Bone marrow (tissue), 2 donors: ENCODE measurements at regions not wholly inside any gene's neighbourhood (a gene's known extent, or its start where the extent isn't known, plus 50 kb on each side); places are given as distances from the start of the nearest gene placed in this dataset.
A peak's percentile ranks its signal among the peaks of the same experiment; 100 is the strongest.
"Not testable (repeated sequence)": the region's sequence is repeated elsewhere in the genome, so short reads cannot be mapped to it uniquely, and the experiment has no call there.

ENCODE experiments used
- DNase-seq, 2 donors: peaks; one replicate each; lab custom pipeline; 2025; lab: John Stamatoyannopoulos, UW

- DNase-seq = not testable (repeated sequence)
These were observed 226.0 kb downstream of the TMEM121 start for GRCh38 chr14:105752420-105752819.

DNA sequence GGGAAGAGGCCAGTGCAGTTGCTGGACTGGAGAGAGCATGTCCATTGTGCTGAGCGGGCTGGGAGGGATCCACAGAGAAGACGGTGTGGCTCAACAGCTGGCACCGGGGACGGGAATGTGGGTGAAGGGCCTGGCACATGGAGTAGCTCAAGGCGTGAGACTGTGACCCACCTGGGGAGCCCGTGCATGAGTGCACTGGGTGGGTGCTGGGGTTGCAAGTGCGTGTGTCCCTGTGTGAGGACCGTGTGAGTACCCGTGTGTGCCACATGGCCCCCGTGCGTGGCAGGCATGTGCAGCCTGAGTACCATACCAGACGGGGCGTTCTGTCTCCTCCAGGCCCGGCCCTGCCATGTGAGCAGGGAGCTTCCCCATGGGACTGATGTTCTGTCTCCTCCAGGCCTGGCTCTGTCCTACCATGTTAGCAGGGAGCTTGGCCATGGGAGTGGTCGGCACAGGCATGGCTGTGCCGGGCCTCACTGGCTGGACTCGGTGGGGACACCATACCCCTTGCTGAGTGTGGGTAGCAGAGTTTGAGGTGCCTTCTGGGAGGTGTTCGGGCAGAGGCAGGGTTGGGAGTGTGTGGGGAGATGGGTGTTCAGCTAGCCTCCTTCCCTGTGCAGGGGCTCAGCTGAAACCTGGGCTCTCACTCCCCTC, 234.4 kb downstream of the TMEM121 start:
- DNase-seq = no peak

- not testable (repeated sequence) for DNase-seq
These were observed 235.0 kb downstream of the TMEM121 start for GRCh38 chr14:105761345-105761740.

GRCh38 chr14:105761842-105762241, 235.5 kb downstream of the TMEM121 start:
- no peak for DNase-seq

DNA sequence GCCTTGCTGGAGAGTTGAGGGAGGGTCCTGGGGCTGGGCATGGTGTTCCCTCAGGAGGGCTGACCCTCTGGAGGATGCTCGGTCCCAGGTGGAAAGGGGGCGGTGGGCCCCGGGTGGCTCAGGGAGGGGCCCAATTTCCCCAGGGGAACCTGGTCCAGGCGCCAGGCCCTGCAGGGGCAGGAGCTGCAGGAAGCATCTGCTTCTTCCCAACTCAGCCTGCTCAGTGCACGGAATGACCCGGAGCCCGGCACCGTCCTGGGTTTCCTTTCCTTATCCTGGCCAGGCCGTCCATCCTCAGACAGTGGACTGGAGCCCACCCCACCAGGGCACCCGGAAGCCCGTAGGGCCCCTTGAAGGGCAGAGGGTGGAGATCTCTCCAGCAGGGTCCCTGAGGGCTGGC, 235.9 kb downstream of the TMEM121 start:
- not testable (repeated sequence) for DNase-seq

- not testable (repeated sequence) for DNase-seq
These were observed 238.0 kb downstream of the TMEM121 start for GRCh38 chr14:105764254-105764901.

DNA sequence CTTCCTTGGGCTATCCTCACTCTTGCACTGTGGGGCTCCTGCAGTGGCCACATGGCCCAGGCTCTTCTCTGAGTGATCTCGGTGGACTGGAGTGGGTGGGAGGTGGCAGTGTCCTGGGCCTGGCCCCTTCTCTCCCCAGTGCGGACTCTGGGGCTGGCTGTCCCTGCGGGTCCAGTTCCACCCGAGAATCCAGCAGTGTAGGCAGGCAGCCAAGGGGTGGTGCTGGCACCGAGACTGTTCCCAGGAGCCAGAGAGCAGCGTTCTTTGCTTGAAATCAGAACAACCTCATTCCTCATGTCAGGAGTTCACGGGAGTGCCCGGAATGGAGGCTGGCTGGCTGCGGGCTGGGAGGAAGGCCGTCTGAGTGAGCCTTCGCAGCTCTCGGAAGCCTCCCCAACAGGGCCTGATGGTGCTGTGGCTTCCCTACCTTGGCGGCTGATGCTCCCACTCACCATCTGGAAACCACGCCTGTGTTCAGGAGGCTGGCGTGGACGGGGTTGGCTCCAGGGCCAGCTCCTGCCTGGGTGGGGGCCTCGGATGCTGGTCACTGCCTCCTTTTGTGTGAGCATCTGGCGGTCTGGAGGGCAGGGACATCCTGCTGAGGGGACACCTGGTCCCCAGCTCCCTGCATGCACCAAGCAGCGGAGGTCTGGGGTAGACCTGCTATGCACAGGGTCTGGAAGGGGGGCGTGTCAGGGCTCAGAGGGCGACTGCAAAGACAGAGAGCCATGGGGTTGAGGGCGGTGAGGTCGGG, 238.9 kb downstream of the TMEM121 start:
- DNase-seq = not testable (repeated sequence)

DNA sequence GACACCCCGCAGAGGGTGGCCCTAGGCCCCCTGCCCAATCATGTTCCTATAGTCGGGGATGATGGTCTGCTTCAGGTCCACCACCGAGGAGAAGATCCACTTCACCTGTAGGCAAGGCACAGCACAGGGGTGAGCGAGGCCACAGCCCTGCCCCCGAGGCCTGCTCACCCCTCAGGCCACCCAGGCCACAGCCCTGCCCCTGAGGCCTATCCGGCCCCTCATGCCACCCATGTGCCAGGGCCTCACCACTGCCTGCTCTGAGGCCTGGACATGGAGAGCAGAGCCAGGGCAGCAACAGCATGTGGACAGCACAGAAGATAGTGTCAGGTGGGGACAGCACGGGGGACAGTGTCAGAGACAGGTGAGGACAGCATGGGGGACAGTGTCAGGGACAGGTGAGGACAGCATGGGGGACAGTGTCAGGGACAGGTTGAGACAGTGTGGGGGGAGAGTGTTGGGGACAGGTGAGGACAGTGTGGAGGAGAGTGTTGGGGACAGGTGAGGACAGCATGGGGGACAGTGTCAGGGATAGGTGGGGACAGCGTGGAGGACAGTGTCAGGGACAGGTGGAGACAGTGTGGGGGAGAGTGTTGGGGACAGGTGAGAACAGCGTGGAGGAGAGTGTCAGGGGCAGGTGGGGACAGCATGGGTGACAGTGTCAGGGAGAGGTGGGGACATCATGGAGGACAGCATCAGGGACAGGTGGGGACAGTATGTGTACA, 239.7 kb downstream of the TMEM121 start:
- no peak for DNase-seq

GRCh38 chr14:105767315-105767714, 240.9 kb downstream of the TMEM121 start:
- DNase-seq = no peak

DNA sequence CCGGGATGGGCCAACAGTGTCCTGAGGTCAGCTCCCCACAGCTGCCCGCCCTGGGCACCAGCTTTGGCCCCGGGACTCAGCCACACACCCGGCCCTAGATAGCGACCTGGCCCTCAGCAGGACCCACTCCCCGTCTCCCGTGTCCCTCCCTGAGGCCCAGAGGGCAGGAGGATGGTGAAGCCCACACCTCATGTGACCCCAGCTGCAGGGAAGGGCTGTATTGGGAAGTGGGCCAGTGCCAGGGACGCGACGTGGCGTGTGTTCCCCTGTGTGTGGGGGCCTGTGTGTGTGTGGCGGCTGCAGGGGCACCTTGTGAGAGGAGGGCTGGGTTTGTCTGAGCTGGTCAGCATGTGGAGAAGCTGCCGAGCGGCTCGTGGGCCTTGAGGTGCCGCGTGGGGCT, 241.7 kb downstream of the TMEM121 start:
- not testable (repeated sequence) for DNase-seq

DNA sequence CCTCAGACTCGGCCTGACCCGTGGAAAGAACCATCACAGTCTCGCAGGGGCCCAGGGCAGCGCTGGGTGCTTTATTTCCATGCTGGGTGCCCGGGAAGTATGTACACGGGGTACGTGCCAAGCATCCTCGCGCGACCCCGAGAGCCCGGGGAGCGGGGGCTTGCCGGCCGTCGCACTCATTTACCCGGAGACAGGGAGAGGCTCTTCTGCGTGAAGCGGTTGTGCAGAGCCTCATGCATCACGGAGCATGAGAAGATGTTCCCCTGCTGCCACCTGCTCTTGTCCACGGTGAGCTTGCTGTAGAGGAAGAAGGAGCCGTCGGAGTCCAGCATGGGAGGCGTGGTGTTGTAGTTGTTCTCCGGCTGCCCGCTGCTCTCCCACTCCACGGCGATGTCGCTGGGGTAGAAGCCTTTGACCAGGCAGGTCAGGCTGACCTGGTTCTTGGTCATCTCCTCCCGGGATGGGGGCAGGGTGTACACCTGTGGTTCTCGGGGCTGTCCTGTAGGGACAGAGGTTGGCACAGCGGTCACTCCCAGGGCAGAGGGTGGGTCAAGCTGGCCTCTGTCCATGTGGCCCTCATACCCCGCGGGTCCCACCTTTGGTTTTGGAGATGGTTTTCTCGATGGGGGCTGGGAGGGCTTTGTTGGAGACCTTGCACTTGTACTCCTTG, 242.8 kb downstream of the TMEM121 start:
- DNase-seq = not testable (repeated sequence)

DNA sequence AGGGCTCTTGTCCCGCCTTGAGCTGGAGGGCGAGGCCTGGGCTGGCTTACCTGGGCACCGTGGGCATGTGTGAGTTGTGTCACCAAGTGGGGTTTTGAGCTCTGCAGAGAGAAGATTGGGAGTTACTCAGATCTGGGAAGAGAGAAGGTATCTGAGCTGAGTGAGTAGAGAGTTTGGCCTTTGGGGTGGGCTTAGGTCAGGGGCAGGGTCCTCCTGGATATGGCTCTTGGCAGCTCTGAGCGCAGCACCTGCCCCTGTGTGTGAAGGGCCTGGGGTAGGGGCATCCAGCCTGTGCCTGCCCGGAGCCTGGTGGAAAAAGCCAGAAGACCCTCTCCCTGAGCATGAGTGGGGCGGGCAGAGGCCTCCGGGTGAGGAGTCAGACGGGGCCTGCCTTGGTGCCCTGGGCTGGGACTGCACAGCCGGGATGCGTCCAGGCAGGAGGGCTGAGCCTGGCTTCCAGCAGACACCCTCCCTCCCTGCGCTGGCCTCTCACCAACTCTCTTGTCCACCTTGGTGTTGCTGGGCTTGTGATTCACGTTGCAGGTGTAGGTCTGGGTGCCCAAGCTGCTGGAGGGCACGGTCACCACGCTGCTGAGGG, 244.3 kb downstream of the TMEM121 start:
- not testable (repeated sequence) for DNase-seq

- not testable (repeated sequence) for DNase-seq
These were observed 245.2 kb downstream of the TMEM121 start for GRCh38 chr14:105771261-105772226.

GRCh38 chr14:105772710-105773250, 246.4 kb downstream of the TMEM121 start:
- DNase-seq = not testable (repeated sequence)

GRCh38 chr14:105773584-105773983, 247.2 kb downstream of the TMEM121 start:
- no peak for DNase-seq

GRCh38 chr14:105774001-105774400, 247.6 kb downstream of the TMEM121 start:
- no peak for DNase-seq

DNA sequence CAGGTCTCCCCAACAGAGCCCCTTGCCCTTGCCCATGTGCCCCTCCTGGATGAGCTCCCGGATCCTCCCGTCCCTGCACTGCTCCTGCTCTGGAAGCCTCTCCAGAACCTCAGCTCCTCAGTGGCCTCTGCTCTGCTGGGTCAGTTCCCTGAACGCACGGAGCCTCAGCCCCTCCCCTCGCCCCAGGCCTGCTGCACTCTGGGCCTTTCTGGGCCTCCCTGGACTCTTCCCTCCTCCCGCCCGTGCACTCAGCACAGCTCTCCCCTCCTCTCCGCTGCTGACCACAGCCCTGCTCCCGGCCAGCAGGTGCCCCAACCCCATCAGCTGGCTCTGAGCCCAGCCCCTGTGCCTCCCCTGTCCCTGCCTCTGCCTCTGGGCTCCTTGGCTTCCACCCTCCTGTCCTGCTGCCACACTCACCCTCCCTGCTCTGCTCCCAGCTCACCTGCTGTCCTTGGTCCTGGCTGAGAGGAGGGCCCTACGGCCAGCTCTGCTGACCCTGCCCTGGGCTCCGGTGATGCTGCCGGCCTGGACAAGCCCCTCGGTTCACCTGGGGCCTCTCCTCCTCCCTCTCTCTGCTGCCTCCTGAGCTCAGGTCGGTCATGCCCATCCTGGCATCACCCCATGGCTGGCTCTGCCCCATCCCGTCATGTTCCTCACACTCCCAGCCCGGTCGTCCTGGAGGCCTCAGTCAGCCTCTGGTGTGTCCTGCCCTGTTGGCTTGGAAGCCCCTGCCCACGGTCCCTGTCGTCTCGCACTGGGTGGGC, 248.4 kb downstream of the TMEM121 start:
- not testable (repeated sequence) for DNase-seq

GRCh38 chr14:105775349-105775923, 249.1 kb downstream of the TMEM121 start:
- DNase-seq = peak in 1 of 2 donors; percentile 10

- not testable (repeated sequence) for DNase-seq
These were observed 249.7 kb downstream of the TMEM121 start for GRCh38 chr14:105776112-105776511.
